Epidermal melanocyte (primary cell): ENCODE measurements at regions not wholly inside any gene's neighbourhood (a gene's known extent, or its start where the extent isn't known, plus 50 kb on each side); places are given as distances from the start of the nearest gene placed in this dataset.
"Not testable (repeated sequence)": the region's sequence is repeated elsewhere in the genome, so short reads cannot be mapped to it uniquely, and the experiment has no call there.

Experiments
- DNase-seq: peaks from one replicate; pipeline ENCODE4 v3.0.0; 2011; ENCODE audit warnings: low spot score; ENCODE audit not compliant: insufficient read length

DNA sequence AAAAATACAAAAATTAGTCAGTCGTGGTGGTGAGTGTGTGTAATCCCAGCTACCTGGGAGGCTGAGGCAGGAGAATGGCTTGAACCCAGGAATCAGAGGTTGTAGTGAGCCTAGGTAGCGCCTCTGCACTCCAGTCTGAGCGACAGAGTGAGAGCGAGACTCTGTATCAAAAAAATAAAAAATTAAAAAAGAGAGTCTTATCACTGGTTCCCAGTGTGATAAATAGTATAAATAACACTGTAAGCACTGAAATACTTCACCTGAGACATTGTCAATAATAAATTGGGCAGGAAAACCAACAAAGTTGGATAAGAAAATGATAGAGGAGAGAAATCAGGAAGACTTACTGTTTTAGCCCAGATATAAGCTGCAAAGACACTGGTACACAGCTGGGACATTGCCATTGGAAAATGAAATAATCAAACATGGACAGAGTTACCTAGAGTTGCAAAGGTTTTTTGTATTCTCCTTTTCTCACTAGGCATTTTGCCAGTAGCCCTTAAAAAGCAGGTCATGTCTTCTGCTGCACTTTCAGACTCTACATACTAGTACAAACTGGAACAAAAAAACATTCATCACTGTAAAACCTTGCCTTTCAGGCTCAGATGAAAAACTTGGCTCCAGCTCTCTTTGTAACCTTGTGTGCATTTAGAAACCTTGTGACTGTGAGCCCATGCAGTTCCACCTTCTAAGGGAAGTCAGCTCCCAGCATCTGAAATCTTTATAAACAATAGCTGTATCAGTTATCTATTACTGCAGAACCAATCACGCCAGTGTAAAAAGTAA, 55.0 kb upstream of the PPP1R2C start:
- no peak for DNase-seq

DNA sequence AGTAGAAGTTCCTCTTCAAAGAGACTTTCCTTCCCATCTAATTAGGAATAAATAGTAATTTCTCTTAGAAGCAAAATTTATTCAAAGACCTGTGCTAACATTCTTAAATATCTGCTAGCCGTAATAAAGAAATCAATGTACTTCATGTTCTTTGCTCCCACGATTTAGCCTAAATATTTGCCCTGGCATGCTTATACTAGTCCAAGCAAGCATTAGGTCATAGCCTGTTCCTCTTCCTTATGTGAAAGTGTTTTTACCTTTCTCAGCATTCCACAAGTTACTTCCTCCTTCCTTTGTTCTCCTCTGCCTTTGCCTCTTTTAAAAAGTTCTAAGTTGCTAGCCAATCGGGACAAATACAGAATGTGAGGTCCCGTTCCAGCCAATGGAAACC, 55.6 kb upstream of the PPP1R2C start:
- DNase-seq, result not testable (repeated sequence)

DNA sequence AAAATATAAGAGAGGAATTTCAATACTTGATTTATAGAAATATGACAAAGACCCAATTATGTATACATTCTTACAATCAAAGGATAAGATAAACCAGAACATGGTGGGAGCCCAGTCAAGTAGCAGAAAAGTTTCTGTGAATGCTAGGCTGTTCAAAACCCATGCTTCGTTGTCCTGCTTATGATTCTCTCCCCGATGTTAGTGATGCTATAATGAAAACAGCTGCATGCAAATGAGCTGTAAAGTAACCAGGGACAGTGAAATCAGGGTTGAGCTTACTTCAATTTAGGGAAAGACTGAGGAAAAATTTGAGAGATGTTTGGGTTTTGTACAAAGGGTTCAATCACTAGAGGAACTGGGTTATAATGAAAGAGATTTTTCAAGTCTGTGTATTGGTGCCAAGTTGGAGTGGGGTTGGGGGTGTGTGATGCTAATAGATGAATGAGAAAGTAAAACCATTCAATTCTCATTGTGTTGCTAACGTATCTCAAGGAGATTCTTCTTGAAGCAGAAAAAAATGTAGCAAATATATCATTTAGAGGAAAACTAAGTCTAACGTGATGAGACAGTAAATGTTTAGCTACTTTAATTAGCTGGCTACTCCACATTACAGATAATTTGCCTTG, 59.3 kb upstream of the PPP1R2C start:
- no peak for DNase-seq

DNA sequence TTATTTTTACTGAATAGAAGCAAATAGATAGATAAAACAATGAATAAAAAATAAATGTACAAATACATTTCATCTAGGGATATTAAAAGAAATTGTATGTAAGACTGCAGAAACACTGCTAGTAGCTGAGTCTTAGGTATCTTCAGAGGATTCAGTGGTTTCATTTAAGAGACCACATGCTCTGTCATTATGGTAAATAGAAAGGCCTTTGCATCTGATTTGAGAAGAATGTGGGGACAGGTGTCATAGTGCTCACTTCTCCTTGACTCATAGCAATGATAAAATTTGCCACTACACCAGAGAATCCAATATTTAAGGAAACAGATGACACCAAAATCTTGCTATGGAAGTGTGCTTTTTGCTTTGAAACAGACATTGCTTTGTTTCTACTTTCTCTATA, 59.8 kb upstream of the PPP1R2C start:
- no peak for DNase-seq

DNA sequence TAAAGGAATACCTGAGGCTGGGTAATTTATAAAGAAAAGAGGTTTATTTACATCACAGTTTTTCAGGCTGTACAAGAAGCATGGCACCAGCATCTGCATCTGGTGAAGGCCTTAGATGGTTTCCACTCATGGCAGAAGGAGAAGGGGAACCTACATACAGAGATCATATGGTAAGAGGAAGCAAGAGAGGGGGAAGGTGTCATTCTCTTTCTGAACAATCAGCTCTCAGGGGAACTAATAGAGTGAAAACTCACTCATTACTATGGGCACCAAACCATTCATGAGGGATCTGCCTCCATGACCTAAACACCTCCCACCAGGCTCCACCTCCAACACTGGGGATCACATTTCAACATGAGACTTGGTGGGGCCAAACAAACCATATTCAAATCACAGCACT, 61.7 kb upstream of the PPP1R2C start:
- DNase-seq, result no peak

DNA sequence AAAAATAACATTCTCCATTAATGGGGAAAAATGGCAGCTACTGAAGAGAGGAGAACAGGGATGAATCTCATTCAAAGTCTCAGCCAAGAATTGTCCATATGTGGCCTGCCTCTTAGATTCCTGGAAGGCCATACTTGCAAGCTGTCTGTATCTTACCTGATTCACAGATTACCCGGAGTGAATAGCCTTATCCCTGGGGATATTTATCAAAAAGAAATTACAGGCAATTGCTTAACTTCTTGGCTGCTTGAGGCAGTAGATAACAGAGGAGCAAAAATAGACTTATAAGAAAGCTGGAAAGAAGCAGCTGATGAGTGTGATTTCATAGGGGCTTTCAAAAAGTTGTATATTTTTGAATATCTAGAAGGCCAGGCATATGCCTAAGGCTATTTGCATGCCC, 68.8 kb upstream of the PPP1R2C start:
- no peak for DNase-seq

DNA sequence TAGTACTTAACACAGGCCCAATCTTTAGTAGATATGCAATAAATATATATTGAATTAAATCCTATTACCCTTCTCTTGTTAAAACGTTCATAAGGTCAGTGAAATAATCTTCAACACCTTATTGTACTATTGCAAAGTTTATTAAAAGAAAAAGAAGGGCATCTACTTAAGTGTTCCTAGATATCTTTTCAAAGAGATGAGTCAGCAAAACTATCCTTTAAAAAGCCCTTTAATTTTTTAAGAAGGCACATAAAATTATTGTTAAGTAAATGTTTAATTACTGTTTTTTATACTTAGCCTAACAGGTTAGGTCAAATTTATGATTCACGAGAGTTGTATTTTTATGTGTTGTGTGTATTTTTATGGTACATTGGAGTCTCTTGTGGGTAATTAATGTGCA, 77.3 kb upstream of the PPP1R2C start:
- DNase-seq, result no peak

DNA sequence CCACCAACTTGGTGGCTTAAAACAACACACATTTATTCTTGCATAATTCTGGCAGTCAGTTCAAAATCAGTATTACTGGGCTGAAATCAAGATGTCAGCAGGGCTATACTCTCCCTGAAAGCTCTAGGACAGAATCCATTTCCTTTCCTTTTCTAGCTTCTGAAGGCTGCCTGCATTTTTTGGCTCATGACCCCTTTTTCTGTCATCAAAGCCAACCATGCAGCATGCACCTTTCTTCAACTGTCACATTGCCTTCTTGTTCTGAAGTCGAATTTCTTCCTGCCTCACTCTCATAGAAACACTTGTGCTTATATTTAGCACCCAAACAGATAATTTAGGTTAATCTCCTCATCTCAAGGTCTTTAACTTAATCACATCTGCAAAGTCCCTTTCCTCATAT, 79.8 kb upstream of the PPP1R2C start:
- no peak for DNase-seq

DNA sequence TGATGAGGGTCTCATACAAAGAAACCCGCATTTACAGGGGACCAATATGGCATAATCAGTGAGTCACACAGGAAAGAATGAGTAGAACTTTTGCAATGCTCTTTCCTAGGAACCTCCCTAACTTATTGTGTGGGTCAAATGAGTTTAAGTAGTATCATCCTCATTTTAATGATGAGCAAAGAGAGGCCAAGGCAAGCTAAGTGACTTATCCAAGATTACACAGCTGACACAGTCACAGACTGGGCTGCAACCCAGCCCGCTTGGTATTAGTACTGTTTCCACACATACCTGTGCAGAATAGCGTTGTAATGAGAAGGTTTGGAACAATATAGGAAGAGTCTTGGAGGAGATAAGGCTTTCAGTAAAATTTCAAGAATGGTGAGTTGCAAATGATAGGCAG, 91.0 kb upstream of the PPP1R2C start:
- no peak for DNase-seq

DNA sequence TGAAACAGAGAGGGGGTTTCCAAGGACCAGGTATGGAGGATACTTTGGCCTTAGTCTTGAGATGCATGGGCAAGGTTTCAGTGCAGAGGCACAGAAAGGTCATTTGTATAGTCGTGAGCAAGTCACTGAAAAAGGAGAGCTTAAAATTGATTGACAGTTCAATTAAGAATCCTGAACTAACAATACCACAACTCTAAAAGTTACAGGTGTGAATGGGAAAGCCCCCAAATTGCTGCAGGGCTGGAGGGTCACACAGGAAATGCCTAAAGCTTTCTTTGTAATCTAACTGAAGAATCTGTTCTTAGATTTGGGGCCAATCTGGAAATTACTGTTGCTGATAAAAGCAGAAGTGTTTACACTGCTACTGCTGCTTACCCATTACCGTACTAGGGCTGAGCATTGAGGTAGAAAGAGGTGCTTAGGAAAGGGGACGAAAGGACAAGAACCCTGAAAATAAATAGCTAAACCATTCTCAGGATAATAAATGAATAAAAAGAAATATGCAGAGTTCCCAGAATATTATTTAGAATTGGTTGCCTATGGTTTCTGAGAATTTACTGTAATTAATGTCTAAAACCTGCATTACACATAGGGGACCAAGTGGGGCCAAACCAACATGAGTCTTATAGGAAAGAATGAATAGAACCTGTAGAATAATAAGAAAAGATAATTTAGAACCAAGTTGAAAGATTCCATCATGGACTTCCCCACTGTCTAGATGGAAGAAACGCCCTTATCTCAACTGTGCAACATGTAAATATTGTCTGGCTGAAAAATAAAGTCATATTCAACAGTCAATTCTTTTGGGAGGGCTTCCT, 91.9 kb upstream of the PPP1R2C start:
- no peak for DNase-seq

DNA sequence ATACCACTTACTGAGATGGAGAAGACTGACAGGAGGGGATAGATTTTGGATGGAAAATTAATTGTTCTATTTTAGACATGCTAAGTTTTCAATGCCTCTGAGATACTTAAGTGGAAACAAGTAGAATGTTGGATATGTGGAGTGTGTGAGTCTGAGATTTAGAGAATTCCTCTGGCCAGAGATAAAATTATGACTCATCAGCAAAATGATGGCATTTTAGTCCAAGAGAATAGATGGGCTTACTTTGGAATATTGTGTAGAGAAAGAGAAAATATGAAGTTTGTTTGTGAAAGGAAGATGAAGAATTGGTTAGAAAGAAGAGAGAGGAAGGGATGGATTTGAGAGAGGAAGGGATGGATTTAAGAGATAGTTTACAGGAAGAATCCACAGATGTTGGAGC, 108.6 kb upstream of the PPP1R2C start:
- DNase-seq, result no peak

DNA sequence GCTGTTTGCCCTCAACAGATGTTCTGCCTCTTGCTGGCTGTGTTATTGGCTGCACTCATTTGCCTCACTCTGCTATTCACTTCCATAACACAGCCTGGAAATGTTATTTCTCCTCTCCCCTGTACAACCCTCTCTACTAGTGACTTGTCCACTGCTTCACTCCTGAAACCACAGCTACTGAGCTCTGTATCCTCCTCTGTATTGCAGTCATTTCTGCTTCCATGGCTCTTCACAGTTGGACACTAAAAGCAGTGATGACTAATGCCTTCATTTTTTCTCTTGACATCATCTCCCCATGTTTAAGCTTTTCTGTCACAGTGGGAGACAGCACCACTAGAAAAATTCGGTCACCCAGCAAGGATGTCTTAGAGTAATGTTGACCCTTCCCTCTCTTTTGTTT, 123.0 kb upstream of the PPP1R2C start:
- no peak for DNase-seq

DNA sequence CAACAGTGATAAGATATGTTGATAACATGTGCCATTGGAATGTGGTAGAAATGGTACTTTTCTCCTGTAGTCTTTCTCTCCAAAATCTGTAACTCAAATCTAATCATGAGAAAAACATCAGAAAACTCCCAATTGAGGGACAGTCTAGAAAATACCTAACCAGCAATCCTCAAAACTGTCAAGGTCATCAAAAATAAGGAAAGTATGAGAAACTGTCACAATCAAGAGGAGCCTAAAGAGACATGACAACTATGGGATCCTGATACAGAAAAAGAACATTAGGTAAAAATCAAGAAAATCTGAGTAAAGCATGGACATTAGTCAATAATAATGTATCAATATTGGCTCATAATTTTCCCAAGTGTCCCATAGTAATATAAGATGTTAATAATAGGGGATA, 124.5 kb upstream of the PPP1R2C start:
- DNase-seq, result no peak

DNA sequence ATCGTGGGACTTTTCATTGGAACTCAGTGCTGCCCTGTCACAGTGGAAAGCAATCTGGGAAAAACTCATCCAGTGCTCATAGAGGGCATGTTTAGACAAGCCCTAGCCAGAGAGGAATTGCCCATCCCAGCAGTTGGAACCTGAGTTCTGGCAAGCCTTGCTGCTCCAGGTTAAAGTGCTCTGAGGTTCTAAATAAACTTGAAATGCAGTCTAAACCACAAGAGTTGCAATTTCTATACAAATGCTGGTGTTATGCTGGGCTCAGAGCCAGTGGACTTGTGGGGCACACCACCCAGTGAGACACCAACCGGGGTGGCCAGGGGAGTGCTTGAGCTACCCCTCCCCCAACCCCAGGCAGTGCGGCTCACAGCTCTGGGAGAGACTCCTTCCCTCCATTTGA, 142.8 kb upstream of the PPP1R2C start:
- DNase-seq, result no peak

DNA sequence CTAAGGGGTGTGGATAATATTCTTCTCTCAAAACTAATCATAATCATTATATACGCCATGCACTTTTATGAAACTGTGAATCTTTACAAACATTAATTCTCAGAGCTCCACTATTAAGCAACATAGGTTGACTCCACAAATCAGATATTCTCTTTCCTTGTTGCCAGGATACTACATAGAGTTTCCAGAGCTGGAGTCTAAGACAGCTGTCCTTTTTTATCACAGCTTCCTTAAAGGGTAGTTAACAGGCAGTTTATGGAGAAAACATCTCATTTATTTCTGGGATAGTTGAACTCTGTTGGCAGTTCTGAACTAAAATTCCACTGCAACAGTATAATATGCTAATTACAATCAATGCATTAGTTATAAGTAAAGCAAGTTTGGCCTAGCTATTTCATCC, 152.1 kb upstream of the PPP1R2C start:
- no peak for DNase-seq

DNA sequence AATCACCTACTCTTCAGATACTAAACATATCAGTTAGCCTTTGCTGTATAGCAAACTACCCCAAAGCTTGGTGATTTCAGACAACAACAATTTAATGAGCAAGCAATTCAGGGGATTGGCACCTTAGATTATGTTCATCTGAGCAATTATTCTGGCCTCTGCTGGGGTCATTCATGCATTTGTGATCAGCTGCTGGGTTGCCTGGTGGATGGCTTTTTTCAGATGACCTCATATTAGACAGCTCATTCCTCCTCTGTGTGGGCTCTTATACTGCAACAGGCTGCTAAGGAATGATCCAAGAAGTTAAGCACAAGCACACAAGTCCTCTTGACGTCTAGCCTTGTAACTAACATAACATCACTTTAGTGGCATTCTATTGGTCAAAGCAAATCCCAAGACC, 153.0 kb upstream of the PPP1R2C start:
- no peak for DNase-seq

DNA sequence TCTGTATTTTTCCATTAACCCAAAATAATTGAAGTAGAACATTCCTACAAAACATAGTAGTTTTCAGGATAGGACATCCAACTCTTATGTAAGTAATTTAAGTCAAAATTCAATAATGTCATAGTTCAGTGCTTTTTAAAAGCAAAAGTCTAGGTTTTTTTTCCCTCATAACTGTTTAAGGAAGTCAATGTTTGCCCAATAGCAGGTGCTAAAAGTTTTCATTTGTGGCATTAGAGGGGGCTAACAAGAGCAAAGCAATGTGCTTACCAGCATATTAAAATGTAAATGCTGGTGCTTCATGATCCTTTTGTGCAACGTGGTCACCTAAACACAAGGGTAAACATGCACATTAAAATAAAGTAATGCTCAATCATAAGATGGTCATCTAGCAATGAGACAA, 155.2 kb upstream of the PPP1R2C start:
- no peak for DNase-seq

DNA sequence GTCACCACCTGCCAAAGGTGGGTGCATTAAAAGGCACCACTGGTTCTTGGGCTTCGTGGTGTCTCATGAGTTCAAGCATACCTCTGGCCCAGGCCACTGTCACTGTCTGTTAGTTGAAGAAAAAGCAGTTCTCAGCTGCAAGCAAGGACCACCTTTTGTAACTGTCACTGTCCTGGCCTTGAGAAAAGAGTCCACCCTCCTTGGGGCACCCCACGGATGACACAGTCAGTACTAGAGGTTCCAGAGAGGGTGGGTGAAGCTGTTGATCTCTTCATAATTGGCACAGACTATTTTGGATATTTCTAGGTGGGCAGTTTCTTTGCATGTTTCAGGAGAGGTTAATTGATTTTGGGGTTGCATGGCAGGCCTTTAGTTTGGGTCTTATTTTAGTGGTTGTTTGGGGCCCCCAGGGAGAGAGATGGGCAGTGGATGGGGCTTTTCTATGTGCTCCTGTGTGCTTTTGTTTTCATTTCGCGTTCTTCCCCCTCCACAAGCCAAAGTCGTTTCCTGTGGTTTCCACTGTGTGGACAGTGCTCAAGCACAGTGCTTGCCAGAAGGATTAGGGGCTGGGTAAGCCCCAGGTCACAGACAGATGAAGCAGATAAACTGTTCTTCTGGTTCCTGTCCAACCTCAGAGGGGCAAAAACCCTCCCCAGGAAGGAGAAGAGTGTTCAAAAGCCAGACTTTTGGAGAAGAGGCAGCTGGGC, 156.2 kb upstream of the PPP1R2C start:
- DNase-seq, result no peak

DNA sequence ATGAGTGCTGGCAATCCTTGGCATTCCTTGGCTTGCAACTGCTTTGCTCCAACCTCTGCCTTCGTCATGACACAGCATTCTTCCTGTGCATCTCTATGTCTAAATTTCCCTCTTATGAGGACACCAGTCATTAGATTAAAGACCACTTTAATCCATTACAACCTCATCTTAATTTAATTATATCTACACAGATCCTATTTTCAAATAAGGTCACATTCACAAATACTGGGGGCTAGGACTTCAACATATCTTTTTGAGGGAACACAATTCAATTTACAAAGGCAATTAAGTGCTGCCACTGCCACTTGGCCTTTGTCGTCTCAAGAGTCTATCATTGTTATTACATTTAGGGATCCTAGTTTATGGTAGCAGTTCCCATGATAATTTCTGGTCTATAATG, 163.7 kb upstream of the PPP1R2C start:
- DNase-seq, result no peak

DNA sequence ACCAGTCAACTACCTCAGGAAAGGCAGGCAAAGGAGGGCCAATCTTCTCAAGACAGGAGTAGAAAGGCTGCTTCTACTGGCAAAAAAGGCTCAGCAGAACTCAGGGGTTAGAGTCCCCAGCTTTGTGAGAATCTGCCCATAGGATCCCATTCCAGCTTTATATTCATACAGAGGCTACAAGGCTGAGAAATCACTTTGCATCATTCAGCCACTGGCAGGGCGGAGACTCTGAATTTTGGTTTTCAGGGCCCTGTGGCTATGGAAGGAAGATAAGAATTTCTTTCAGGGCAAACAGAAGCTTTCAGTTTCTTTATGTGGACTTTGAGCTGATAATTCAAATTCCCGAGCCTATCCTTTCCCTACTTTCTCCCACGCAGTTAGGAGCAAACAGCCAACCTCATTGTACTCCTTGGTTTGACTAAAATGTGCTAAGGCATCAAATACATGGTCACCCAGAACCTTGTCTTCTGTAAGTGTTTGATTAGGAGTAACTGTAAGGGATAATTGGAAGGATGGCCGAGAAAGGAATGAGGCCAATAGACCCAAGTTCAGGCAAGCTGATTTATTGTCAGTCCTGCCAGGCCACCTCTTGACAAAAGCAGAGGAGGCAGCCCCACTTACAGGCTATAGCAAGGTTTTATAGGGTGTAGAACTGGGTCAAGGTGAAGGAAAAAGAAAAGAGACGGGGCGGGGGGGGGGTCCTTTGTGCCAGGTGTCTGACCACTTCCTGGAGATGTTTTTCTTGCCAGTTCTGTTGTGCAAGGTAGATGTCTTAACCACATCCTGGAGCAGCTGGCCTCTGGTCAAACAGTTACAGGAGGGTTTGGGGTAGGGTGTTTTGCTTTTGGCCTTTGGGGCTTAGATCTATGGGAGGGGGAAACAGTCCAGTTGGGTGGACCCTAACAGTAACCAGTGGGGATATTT, 165.3 kb upstream of the PPP1R2C start:
- DNase-seq, result no peak
